GM12872 (cell line): ENCODE measurements at regions not wholly inside any gene's neighbourhood (a gene's known extent, or its start where the extent isn't known, plus 50 kb on each side); places are given as distances from the start of the nearest gene placed in this dataset.

Experiments
- CTCF ChIP-seq: IDR thresholded peaks from 3 replicates; pipeline ENCODE4 v1.5.1; 2011; ENCODE audit warnings: low read depth, mild to moderate bottlenecking, low read length, moderate library complexity; ENCODE audit not compliant: insufficient read depth

GRCh38 chr4:152099981-152100378, 339.2 kb upstream of the GATB start:
- no peak for TF ChIP-seq CTCF

- TF ChIP-seq CTCF: peak; percentile 16; the same call in 1 of the 3 replicates
These were observed 338.7 kb upstream of the GATB start for GRCh38 chr4:152099555-152099954.

GRCh38 chr4:152099061-152099425, 338.2 kb upstream of the GATB start:
- no peak for TF ChIP-seq CTCF

GRCh38 chr4:152098365-152099060, 337.7 kb upstream of the GATB start:
- TF ChIP-seq CTCF: no peak

GRCh38 chr4:152097371-152097770, 336.6 kb upstream of the GATB start:
- TF ChIP-seq CTCF: no peak

- TF ChIP-seq CTCF: no peak
These were observed 334.9 kb upstream of the GATB start for GRCh38 chr4:152095701-152096070.

GRCh38 chr4:152094970-152095700, 334.3 kb upstream of the GATB start:
- TF ChIP-seq CTCF: no peak
